K562 (cell line): ENCODE measurements at regions not wholly inside any gene's neighbourhood (a gene's known extent, or its start where the extent isn't known, plus 50 kb on each side); places are given as distances from the start of the nearest gene placed in this dataset.

ENCODE experiments used
- ATAC-seq: fragments of 200-7000 bp; cut with Tn5 transposase; 3 replicates; pipeline ENCODE4 v1.9.1; 2020; ENCODE audit warnings: moderate library complexity
- BruUV-seq: library from RNA; stranded (reverse); fragments of 400-500 nt; replicated peaks from 2 replicates; lab custom pipeline; 2021; lab: Mats Ljungman, UMichigan
- CTCF ChIA-PET: fragments of 300-600 bp; formaldehyde crosslinking; extraction: SDS; loops from one replicate; lab custom pipeline; 2021; ENCODE audit warnings: low intra/inter-chr PET ratio; lab: Yijun Ruan, JAX
- POLR2A ChIA-PET: fragments of 300-600, 350-650 bp; sonication (Branson Sonifier 250); formaldehyde crosslinking; extraction: SDS; loops from one replicate; lab custom pipeline; 2021; ENCODE audit warnings: antibody characterized with exemption, inconsistent platforms; lab: Yijun Ruan, JAX
- DNase-seq, 4 experiments: peaks; one replicate each; pipeline versions ENCODE4 v3.0.0 to v3.0.0-alpha.2; 2011 to 2018; ENCODE audit warnings: low spot score in 3 of 4, mixed read lengths in 3 of 4; ENCODE audit errors: extremely low read depth in 1 of 4
- FAIRE-seq: peaks from 2 replicates; lab custom pipeline; 2011; peaks lifted over from hg19 to GRCh38; lab: Jason Lieb, UNC
- H2AFZ ChIP-seq: 2 replicates; pipeline ENCODE4 v1.6.0; 2011; ENCODE audit warnings: low read depth, low read length, control low read depth, inconsistent platforms
- H3K27ac ChIP-seq: fragments of 200-600 bp; 3 replicates; pipeline ENCODE4 v1.8.0; 2011; ENCODE audit warnings: low read depth, mild to moderate bottlenecking, control low read depth, inconsistent platforms, low read length, moderate library complexity, mixed read lengths; ENCODE audit errors: extremely low read depth
- H3K27me3 ChIP-seq, 2 experiments: fragments of 300-600 bp in 1 of 2; 2 replicates in 1 of 2; 3 replicates in 1 of 2; pipeline versions ENCODE4 v1.6.0 to v1.8.0; 2011; ENCODE audit warnings: inconsistent platforms in 2 of 2, low read length in 2 of 2, mild to moderate bottlenecking in 1 of 2, mixed read lengths in 1 of 2, moderate library complexity in 1 of 2; ENCODE audit not compliant: control insufficient read depth in 2 of 2, insufficient read depth in 2 of 2
- H3K36me3 ChIP-seq: fragments of 300-600 bp; 3 replicates; pipeline ENCODE4 v1.8.0; 2011; ENCODE audit warnings: mild to moderate bottlenecking, low read length, inconsistent platforms; ENCODE audit not compliant: control insufficient read depth, insufficient read depth
- H3K4me1 ChIP-seq, 2 experiments: fragments of 200-600 bp in 1 of 2; replicated peaks in 1 of 2; 2 replicates in 1 of 2; 3 replicates in 1 of 2; pipeline versions ENCODE4 v1.5.1 to v1.8.0; 2011; ENCODE audit warnings: inconsistent platforms in 2 of 2, low read length in 2 of 2, mild to moderate bottlenecking in 1 of 2, mixed read lengths in 1 of 2, moderate library complexity in 1 of 2; ENCODE audit not compliant: control insufficient read depth in 2 of 2, insufficient read depth in 2 of 2
- H3K4me2 ChIP-seq: 2 replicates; pipeline ENCODE4 v1.6.1; 2011; ENCODE audit warnings: low read length, control low read depth, inconsistent platforms, mixed read lengths; ENCODE audit not compliant: insufficient read depth
- H3K4me3 ChIP-seq: fragments of 200-600 bp; sonication (generic), shearing (Covaris generic); 2 replicates; pipeline ENCODE4 v1.5.1; 2016; ENCODE audit warnings: control low read depth, inconsistent platforms
- H3K79me2 ChIP-seq: fragments of 200-600 bp; 3 replicates; pipeline ENCODE4 v1.8.0; 2011; ENCODE audit warnings: low read length, inconsistent platforms; ENCODE audit not compliant: control insufficient read depth, insufficient read depth
- H3K9ac ChIP-seq, 2 experiments: 2 replicates each; pipeline versions ENCODE4 v1.6.0 to v1.6.1; 2011; ENCODE audit warnings: low read depth in 2 of 2, low read length in 2 of 2, control low read depth in 1 of 2, inconsistent platforms in 1 of 2, mild to moderate bottlenecking in 1 of 2, mixed read lengths in 1 of 2; ENCODE audit not compliant: insufficient read depth in 1 of 2
- H3K9me1 ChIP-seq: one replicate; pipeline ENCODE4 v1.6.0; 2011; ENCODE audit warnings: inconsistent platforms, mild to moderate bottlenecking, low read length, moderate library complexity; ENCODE audit not compliant: control insufficient read depth, insufficient read depth
- H3K9me3 ChIP-seq: replicated peaks from 2 replicates; pipeline ENCODE4 v1.5.1; 2011; ENCODE audit warnings: low read depth, low read length, inconsistent platforms; ENCODE audit not compliant: control insufficient read depth, insufficient read depth
- H4K20me1 ChIP-seq: replicated peaks from 2 replicates; pipeline ENCODE4 v1.6.1; 2011; ENCODE audit warnings: low read length, inconsistent platforms, mixed read lengths; ENCODE audit not compliant: control insufficient read depth, insufficient read depth
- ATF7 ChIP-seq: fragments of 450-650 bp; IDR thresholded peaks from 2 replicates; pipeline ENCODE4 v1.7.1; 2014; ENCODE audit warnings: mild to moderate bottlenecking, moderate library complexity
- CREB1 ChIP-seq, 2 experiments: sonication (generic) in 1 of 2; formaldehyde crosslinking in 1 of 2; IDR thresholded peaks; 2 replicates each; pipeline versions ENCODE4 v1.6.1 to v1.8.0; 2012 to 2022; ENCODE audit warnings: inconsistent platforms in 1 of 2, mild to moderate bottlenecking in 1 of 2, missing genetic modification reagents in 1 of 2, moderate library complexity in 1 of 2
- FOXK1 ChIP-seq: sonication (generic); formaldehyde crosslinking; IDR thresholded peaks from 2 replicates; pipeline ENCODE4 v1.8.0; 2022; ENCODE audit warnings: missing genetic modification reagents, mild to moderate bottlenecking, borderline replicate concordance
- HMG20A ChIP-seq: fragments of 450-650 bp; formaldehyde crosslinking; conservative IDR thresholded peaks from 2 replicates; pipeline ENCODE4 v1.4.0; 2020; ENCODE audit warnings: mild to moderate bottlenecking, mixed read lengths
- MAX ChIP-seq: sonication (generic); formaldehyde crosslinking; IDR thresholded peaks from 2 replicates; pipeline ENCODE4 v1.9.0; 2022; ENCODE audit warnings: mild to moderate bottlenecking, missing genetic modification reagents
- MITF ChIP-seq: IDR thresholded peaks from 2 replicates; pipeline ENCODE4 v1.6.1; 2014; ENCODE audit warnings: antibody characterized with exemption
- RAD51 ChIP-seq: fragments of 450-650 bp; IDR thresholded peaks from 2 replicates; pipeline ENCODE4 v1.7.1; 2016; ENCODE audit warnings: low read depth, mild to moderate bottlenecking, borderline replicate concordance
- SMAD2 ChIP-seq: fragments of 150-350 bp; IDR thresholded peaks from 2 replicates; pipeline ENCODE4 v1.6.1; 2014; ENCODE audit warnings: low read depth, mild to moderate bottlenecking, low read length
- SREBF1 ChIP-seq: fragments of 150-350 bp; IDR thresholded peaks from 2 replicates; pipeline ENCODE4 v1.6.1; 2014; ENCODE audit warnings: antibody characterized with exemption, low read depth, low read length, borderline replicate concordance
- TAF15 ChIP-seq: fragments of 200-400 bp; formaldehyde crosslinking; IDR thresholded peaks from 2 replicates; pipeline ENCODE4 v1.6.1; 2017; ENCODE audit warnings: mild to moderate bottlenecking, low read depth, low read length, moderate library complexity
- ZBTB1 ChIP-seq: sonication (generic); formaldehyde crosslinking; IDR thresholded peaks from 2 replicates; pipeline ENCODE4 v1.8.1; 2023; ENCODE audit warnings: missing genetic modification reagents, low read depth, mild to moderate bottlenecking, borderline replicate concordance
- ZC3H4 ChIP-seq: sonication (generic); formaldehyde crosslinking; IDR thresholded peaks from 2 replicates; pipeline ENCODE4 v1.9.0; 2021; ENCODE audit warnings: missing genetic modification reagents, borderline replicate concordance
- ZNF239 ChIP-seq: fragments of 250-450 bp; sonication (Bioruptor Pico); IDR thresholded peaks from 2 replicates; pipeline ENCODE4 v1.4.0; 2020; ENCODE audit warnings: mild to moderate bottlenecking
- ZNF75A ChIP-seq: fragments of 450-650 bp; formaldehyde crosslinking; IDR thresholded peaks from 2 replicates; pipeline ENCODE4 v1.4.0; 2020; ENCODE audit warnings: mild to moderate bottlenecking
- ZNF780A ChIP-seq: fragments of 250-450 bp; sonication (Bioruptor Pico); IDR thresholded peaks from 2 replicates; pipeline ENCODE4 v1.5.0; 2021; ENCODE audit warnings: mild to moderate bottlenecking
- WGBS: fragments of 100-300 bp; shearing (Covaris generic); methylation state at CpG from one replicate; pipeline ENCODE4 v1.1.6; 2016; ENCODE audit warnings: low coverage, mixed read lengths; ENCODE audit not compliant: insufficient coverage; ENCODE audit errors: missing lambda C conversion rate; 5-methylcytosine and 5-hydroxymethylcytosine counted together
- in situ Hi-C: fragments of 300-500 bp; cut with MboI; formaldehyde crosslinking; loops from 4 replicates; pipeline ENCODE4 v1.15.0; 2018; ENCODE audit warnings: inconsistent platforms, mixed read lengths
- intact Hi-C: fragments of 100-400 bp; cut with micrococcal nuclease; formaldehyde crosslinking; loops from 2 replicates; pipeline ENCODE4 v1.14.2; 2022

GRCh38 chr7:155218276-155219153 is 79.2 kb upstream of the INSIG1 start:
- TF ChIP-seq MAX (CRISPR knock-in tag) (no peak), ZNF239 (CRISPR knock-in tag) (no peak), SMAD2 (no peak), ATF7 (no peak)
- peaks cover 13% of the 10 kb centered on the region; the same call in 1 of the 2 replicates for H4K20me1 ChIP-seq
- DNase-seq (no peak), FAIRE-seq (no peak), ATAC-seq (no peak)
- no peak overlapping the region for H3K27ac ChIP-seq
- no peak overlapping the region for H2AFZ ChIP-seq
- POLR2A ChIA-PET, result interaction anchor here (1.1 to 11.6 kb wide), 3 partner anchors 9 to 18 kb away, joined by 3 to 127 read pairs (median 6); no protein-coding TSS in a partner anchor
- no peaks in the 10 kb centered on the region for H3K9me3 ChIP-seq
- CTCF ChIA-PET, result no interaction called here
- H3K9ac ChIP-seq, result no peak overlapping the region
- H3K9me1 ChIP-seq, result no peaks in the 10 kb centered on the region
- 9% methylated on average over 19 of the region's 20 CpGs for WGBS
- H3K36me3 ChIP-seq, result no peaks in the 10 kb centered on the region
- in situ Hi-C loops (no loop called here), intact Hi-C loops (no loop called here)
- no peak overlapping the region for H3K4me2 ChIP-seq
- H3K79me2 ChIP-seq, result no peaks in the 10 kb centered on the region
- peaks cover 13 to 24% of the 10 kb centered on the region in 2 experiments for H3K4me1 ChIP-seq
- H3K4me3 ChIP-seq, result no peak overlapping the region
- peaks cover 43 to 73% of the 10 kb centered on the region in 2 experiments for H3K27me3 ChIP-seq
- no TSS peak for BruUV-seq

- Histone ChIP-seq H3K79me2 (no peaks in the 10 kb centered on the region), H3K4me2 (no peak overlapping the region), H3K9me3 (no peaks in the 10 kb centered on the region), H3K9ac (no peak overlapping the region), H3K36me3 (no peaks in the 10 kb centered on the region), H4K20me1 (peaks cover 10% of the 10 kb centered on the region; the same call in 1 of the 2 replicates), H3K27ac (no peak overlapping the region), H3K27me3 (peaks cover 50 to 79% of the 10 kb centered on the region in 2 experiments), H3K4me1 (peaks cover 7 to 18% of the 10 kb centered on the region in 2 experiments), H3K9me1 (no peaks in the 10 kb centered on the region), H2AFZ (no peak overlapping the region), H3K4me3 (no peak overlapping the region)
- in situ Hi-C loops, result no loop called here
- no peak for DNase-seq
- intact Hi-C loops, result no loop called here
- BruUV-seq, result no TSS peak
- ChIA-PET CTCF (no interaction called here), POLR2A (interaction anchor here (1.1 to 11.6 kb wide), 2 partner anchors 14 to 17 kb away, joined by 6 to 127 read pairs; no protein-coding TSS in a partner anchor)
- no peak for FAIRE-seq
- ATAC-seq, result no peak
- 22% methylated on average over 15 of the region's 15 CpGs for WGBS
- TF ChIP-seq MITF (no peak), FOXK1 (CRISPR knock-in tag) (no peak), ZBTB1 (no peak), RAD51 (no peak), HMG20A (CRISPR knock-in tag) (no peak), ZNF780A (no peak), ZC3H4 (CRISPR knock-in tag) (no peak), ZNF75A (CRISPR knock-in tag) (no peak), SREBF1 (no peak), TAF15 (no peak), CREB1 (IDR thresholded peaks at IDR 0.05) (no peak), CREB1 (CRISPR knock-in tag; IDR thresholded peaks at IDR 0.05) (no peak)
Observed at GRCh38 chr7:155219154-155219531, 78.5 kb upstream of the INSIG1 start.
